ENCODE measurements at regions not wholly inside any gene's neighbourhood (a gene's known extent, or its start where the extent isn't known, plus 50 kb on each side); places are given as distances from the start of the nearest gene placed in this dataset.

DNA sequence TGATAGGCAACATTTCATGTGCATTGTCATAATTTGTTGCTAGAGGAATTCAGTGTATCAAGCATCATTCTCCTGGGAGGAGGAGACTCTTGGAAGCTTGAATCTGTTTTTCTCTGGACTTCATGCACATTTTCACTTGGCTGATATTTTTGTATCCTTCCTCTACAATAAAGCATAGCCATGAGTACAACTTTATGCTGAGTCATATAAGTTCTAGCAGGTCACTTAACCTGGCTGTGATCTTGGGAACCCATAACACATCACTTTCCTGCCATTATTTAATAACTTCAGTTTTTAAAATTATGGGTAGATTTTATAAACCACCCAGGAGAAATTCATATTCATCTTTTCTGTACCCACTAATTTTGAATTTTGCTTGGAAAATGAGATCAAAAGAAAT, 203.0 kb upstream of the CD96 start:
- TF ChIP-seq, protein P1, sequence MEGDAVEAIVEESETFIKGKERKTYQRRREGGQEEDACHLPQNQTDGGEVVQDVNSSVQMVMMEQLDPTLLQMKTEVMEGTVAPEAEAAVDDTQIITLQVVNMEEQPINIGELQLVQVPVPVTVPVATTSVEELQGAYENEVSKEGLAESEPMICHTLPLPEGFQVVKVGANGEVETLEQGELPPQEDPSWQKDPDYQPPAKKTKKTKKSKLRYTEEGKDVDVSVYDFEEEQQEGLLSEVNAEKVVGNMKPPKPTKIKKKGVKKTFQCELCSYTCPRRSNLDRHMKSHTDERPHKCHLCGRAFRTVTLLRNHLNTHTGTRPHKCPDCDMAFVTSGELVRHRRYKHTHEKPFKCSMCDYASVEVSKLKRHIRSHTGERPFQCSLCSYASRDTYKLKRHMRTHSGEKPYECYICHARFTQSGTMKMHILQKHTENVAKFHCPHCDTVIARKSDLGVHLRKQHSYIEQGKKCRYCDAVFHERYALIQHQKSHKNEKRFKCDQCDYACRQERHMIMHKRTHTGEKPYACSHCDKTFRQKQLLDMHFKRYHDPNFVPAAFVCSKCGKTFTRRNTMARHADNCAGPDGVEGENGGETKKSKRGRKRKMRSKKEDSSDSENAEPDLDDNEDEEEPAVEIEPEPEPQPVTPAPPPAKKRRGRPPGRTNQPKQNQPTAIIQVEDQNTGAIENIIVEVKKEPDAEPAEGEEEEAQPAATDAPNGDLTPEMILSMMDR (IDR thresholded peaks at IDR 0.05; ENCODE audit: low read length) = no peak
- TF ChIP-seq EZH2 (IDR thresholded peaks at IDR 0.05; ENCODE audit: borderline replicate concordance, low read length) = no peak
